GM12892 (cell line): ENCODE measurements at regions not wholly inside any gene's neighbourhood (a gene's known extent, or its start where the extent isn't known, plus 50 kb on each side); places are given as distances from the start of the nearest gene placed in this dataset.

ENCODE experiments used
- POLR2A ChIP-seq: IDR thresholded peaks from 2 replicates; pipeline ENCODE4 v1.6.1; 2011; ENCODE audit warnings: low read depth, low read length, control low read depth
- POLR2AphosphoS5 ChIP-seq: IDR thresholded peaks from 2 replicates; pipeline ENCODE4 v1.6.1; 2011; ENCODE audit warnings: low read depth, low read length, control low read depth
- TAF1 ChIP-seq: IDR thresholded peaks from 2 replicates; pipeline ENCODE4 v1.6.1; 2011; ENCODE audit warnings: low read depth, mild to moderate bottlenecking, control low read depth, low read length, borderline replicate concordance

- TF ChIP-seq POLR2AphosphoS5 (no peak), POLR2A (no peak), TAF1 (no peak)
Observed at GRCh38 chr6:21918041-21918440, 324.5 kb downstream of the SOX4 start.
